Sigmoid colon (tissue), 4 donors: ENCODE measurements at regions not wholly inside any gene's neighbourhood (a gene's known extent, or its start where the extent isn't known, plus 50 kb on each side); places are given as distances from the start of the nearest gene placed in this dataset.

Experiments
- CTCF ChIP-seq, 4 experiments: fragments of 450-650 bp in 3 of 4; fragments of 200-600 bp in 1 of 4; IDR thresholded peaks; one replicate each; pipeline ENCODE4 v1.5.1; 2016 to 2019; ENCODE audit warnings: antibody characterized with exemption in 4 of 4, mild to moderate bottlenecking in 3 of 4, moderate library complexity in 2 of 4
- POLR2A ChIP-seq, 2 donors: fragments of 450-650 bp; IDR thresholded peaks; one replicate each; pipeline ENCODE4 v1.6.1; 2016; ENCODE audit warnings: antibody characterized with exemption in 2 of 2, mild to moderate bottlenecking in 2 of 2, moderate library complexity in 2 of 2
- POLR2AphosphoS5 ChIP-seq, 4 donors: sonication (generic); formaldehyde crosslinking; IDR thresholded peaks; one replicate each; pipeline ENCODE4 v1.6.1; 2017; ENCODE audit warnings: antibody characterized with exemption in 4 of 4

DNA sequence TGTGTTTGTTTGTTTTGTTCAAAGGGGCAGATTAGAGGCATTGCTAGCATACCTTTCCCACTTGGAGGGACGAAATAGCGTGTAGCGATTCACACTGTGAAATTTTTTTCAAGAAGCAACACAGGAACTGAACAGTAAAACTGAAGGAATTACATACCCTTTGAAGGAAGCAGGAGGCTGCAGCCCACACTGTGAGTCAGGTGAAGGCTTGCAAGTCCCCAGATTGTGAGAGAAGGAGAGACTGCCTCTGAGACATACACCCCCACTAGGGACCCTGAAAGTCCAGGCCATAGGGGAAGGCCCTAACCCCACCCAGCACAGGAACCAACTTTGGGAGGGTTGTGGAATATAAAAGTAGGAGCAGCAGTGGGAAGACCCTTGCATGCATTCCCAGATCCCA lies 69.6 kb upstream of the HS3ST3A1 start:
- TF ChIP-seq CTCF (IDR thresholded peaks at IDR 0.05) (no peak), POLR2A (IDR thresholded peaks at IDR 0.05) (no peak), POLR2AphosphoS5 (IDR thresholded peaks at IDR 0.05) (no peak)
